Choroid plexus epithelial cell (primary cell): ENCODE measurements at regions not wholly inside any gene's neighbourhood (a gene's known extent, or its start where the extent isn't known, plus 50 kb on each side); places are given as distances from the start of the nearest gene placed in this dataset.
A peak's percentile ranks its signal among the peaks of the same experiment; 100 is the strongest.
"Not testable (repeated sequence)": the region's sequence is repeated elsewhere in the genome, so short reads cannot be mapped to it uniquely, and the experiment has no call there.

ENCODE experiments used
- DNase-seq: peaks from one replicate; pipeline ENCODE4 v3.0.0-alpha.2; 2010; ENCODE audit warnings: low read depth
- H3K4me3 ChIP-seq: 2 replicates; pipeline ENCODE4 v1.5.1; 2011; ENCODE audit warnings: low read depth, mild to moderate bottlenecking, control low read depth, low read length, moderate library complexity
- TF ChIP-seq, protein P1 (sequence below): conservative IDR thresholded peaks from 2 replicates; pipeline ENCODE4 v1.5.1; 2011; ENCODE audit warnings: low read depth, mild to moderate bottlenecking, control low read depth, inconsistent platforms, low read length, moderate library complexity

DNA sequence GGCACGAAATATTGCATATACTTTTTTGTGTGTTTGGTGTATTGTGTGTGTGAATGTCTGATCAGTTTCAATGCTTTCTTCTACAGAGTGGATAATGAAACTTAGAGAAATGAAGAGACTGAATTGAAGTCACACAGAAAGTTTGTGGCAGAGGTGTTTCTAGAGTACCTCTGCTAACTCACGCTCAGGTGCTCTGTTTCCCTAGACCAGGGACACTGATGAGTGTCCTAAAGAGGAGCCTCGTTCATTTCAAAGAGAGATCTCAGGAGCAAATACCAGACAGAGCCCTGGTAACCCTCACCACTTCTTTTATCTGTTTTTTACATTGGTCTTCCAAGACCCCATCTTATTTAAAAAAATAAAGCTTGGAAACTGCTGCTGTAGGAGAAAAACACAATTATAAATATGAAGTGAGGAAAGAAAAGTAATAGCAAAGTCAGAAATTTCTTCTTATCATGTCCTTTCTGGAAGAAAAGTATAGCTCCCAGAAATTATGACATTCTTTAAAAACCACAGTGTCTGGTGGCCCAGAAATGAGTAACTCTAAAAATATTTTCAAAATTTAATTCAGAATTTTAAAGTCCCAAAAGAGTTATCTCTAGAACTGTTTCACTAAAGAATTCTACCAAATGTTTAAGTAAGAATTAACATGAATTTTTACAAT, 720.6 kb downstream of the RFPL4B start:
- peak; percentile 77 for DNase-seq
- no peak overlapping the region for H3K4me3 ChIP-seq
- TF ChIP-seq, protein P1, sequence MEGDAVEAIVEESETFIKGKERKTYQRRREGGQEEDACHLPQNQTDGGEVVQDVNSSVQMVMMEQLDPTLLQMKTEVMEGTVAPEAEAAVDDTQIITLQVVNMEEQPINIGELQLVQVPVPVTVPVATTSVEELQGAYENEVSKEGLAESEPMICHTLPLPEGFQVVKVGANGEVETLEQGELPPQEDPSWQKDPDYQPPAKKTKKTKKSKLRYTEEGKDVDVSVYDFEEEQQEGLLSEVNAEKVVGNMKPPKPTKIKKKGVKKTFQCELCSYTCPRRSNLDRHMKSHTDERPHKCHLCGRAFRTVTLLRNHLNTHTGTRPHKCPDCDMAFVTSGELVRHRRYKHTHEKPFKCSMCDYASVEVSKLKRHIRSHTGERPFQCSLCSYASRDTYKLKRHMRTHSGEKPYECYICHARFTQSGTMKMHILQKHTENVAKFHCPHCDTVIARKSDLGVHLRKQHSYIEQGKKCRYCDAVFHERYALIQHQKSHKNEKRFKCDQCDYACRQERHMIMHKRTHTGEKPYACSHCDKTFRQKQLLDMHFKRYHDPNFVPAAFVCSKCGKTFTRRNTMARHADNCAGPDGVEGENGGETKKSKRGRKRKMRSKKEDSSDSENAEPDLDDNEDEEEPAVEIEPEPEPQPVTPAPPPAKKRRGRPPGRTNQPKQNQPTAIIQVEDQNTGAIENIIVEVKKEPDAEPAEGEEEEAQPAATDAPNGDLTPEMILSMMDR = no peak

GRCh38 chr6:113068570-113068969, 721.4 kb downstream of the RFPL4B start:
- H3K4me3 ChIP-seq = no peak overlapping the region
- TF ChIP-seq, protein P1 = no peak
- DNase-seq = peak; percentile 63

DNA sequence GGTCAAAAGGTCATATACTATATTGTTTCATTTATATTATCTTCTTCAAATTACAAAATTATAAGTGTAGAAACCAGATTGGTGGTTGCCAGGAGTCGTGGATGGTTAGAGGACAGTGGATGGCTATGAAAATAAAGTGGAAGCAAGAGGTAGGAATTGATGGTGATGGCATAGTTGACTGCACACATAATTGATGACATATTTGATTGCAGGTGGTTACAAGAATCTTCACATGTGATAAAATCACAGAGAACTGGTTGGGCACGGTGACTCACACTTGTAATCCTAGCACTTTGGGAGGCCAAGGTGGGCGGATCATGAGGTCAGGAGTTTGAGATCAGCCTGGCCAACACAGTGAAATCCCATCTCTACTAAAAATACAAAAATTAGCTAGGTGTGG, 723.6 kb downstream of the RFPL4B start:
- H3K4me3 ChIP-seq, DNase-seq: not testable (repeated sequence)

DNA sequence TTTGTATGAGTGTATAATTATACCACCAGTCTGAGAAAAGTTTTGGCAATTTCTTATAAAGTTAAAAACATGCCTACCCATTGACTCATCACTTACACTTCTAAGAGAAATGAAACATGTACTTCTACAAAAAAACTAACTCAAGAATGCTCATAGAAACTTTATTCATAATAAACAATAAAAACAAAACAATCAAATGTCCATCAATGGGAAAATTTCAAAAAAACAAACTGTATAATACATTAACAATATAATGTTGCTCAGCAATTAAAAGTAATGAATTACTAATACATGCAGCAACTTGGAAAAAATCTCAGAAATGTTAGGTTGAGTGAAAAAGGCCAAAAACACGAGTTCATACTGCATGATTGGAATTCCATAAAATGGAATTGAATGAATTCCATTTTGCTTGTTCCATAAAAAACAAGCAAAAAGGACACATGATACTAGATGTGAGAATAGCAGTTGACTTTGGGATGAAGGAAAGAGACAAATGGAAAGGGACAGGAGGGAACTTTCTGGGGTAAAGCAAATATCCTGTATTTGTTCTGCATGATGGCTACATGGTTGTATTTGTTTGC, 726.6 kb downstream of the RFPL4B start:
- H3K4me3 ChIP-seq = no peak overlapping the region
- peak; percentile 71 for DNase-seq
- TF ChIP-seq, protein P1 = no peak

- DNase-seq = no peak
- H3K4me3 ChIP-seq = no peak overlapping the region
- TF ChIP-seq, protein P1 = no peak
Measured at GRCh38 chr6:113076116-113076515, 729.0 kb downstream of the RFPL4B start.

DNA sequence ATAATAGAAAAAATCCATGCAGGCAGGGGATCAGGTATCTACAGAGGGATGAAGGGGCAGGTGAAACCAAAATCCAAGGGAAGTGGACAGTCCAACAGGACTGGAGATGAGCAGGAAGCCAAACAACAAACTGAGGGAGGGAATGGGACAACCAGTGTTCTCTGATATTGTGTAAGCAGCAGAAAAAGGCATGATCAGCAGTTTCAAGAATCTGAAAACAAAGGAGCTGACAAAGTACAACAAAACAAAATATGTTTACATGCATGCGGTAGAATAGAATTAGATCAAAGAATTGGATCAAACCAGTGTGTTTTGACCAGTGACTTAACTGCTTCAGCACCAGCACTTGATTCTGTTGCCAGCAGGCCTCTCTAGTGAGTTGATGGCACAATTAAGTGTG, 729.7 kb downstream of the RFPL4B start:
- TF ChIP-seq, protein P1 = no peak
- DNase-seq = no peak
- H3K4me3 ChIP-seq = no peak overlapping the region

- TF ChIP-seq, protein P1 = no peak
- no peak overlapping the region for H3K4me3 ChIP-seq
Measured at GRCh38 chr6:113077794-113078193, 730.7 kb downstream of the RFPL4B start.

More at GRCh38 chr6:113077794-113078193, 730.7 kb downstream of the RFPL4B start:
- no peak for DNase-seq
